Prostate gland (tissue), 2 donors: ENCODE measurements at regions not wholly inside any gene's neighbourhood (a gene's known extent, or its start where the extent isn't known, plus 50 kb on each side); places are given as distances from the start of the nearest gene placed in this dataset.
"Not testable (repeated sequence)": the region's sequence is repeated elsewhere in the genome, so short reads cannot be mapped to it uniquely, and the experiment has no call there.

Source experiments
- DNase-seq: peaks from one replicate; pipeline ENCODE4 v3.0.0-alpha.2; 2019; ENCODE audit warnings: low spot score
- H3K27ac ChIP-seq, 2 donors: fragments of 200-600 bp; sonication (generic); 2 replicates each; pipeline ENCODE4 v1.5.1; 2017 to 2019
- H3K27me3 ChIP-seq: fragments of 200-600 bp; sonication (generic); replicated peaks from 2 replicates; pipeline ENCODE4 v1.5.1; 2019; ENCODE audit not compliant: insufficient read depth
- H3K36me3 ChIP-seq, 2 donors: fragments of 200-600 bp; sonication (generic); 1 replicate in 1 of 2; 2 replicates in 1 of 2; pipeline versions ENCODE4 v1.5.1 to v1.8.1; 2017 to 2019
- H3K4me1 ChIP-seq: fragments of 200-600 bp; sonication (generic); replicated peaks from 2 replicates; pipeline ENCODE4 v1.5.1; 2019
- H3K4me3 ChIP-seq, 2 donors: fragments of 200-600 bp; sonication (generic); 2 replicates each; pipeline ENCODE4 v1.5.1; 2017 to 2019
- H3K9me3 ChIP-seq: fragments of 200-600 bp; sonication (generic); 2 replicates; pipeline ENCODE4 v1.5.1; 2017
- POLR2A ChIP-seq: fragments of 450-650 bp; IDR thresholded peaks from one replicate; pipeline ENCODE4 v1.6.1; 2016; ENCODE audit warnings: antibody characterized with exemption, mild to moderate bottlenecking
- POLR2AphosphoS5 ChIP-seq: sonication (generic); formaldehyde crosslinking; IDR thresholded peaks from one replicate; pipeline ENCODE4 v1.6.1; 2017; ENCODE audit warnings: antibody characterized with exemption
- WGBS: methylation state at CpG from one replicate; pipeline ENCODE4 v1.1.5; 2018; 5-methylcytosine and 5-hydroxymethylcytosine counted together
- intact Hi-C: fragments of 100-400 bp; cut with DNase I; formaldehyde crosslinking; loops from one replicate; pipeline ENCODE4 v1.14.2; 2022
- TF ChIP-seq, protein P1 (sequence below), 4 experiments: fragments of 200-600 bp in 2 of 4; fragments of 450-650 bp in 2 of 4; sonication (generic) in 2 of 4; IDR thresholded peaks; 1 replicate in 3 of 4; 2 replicates in 1 of 4; pipeline ENCODE4 v1.5.1; 2016 to 2019; ENCODE audit warnings: antibody characterized with exemption in 4 of 4, mild to moderate bottlenecking in 2 of 4, moderate library complexity in 2 of 4

DNA sequence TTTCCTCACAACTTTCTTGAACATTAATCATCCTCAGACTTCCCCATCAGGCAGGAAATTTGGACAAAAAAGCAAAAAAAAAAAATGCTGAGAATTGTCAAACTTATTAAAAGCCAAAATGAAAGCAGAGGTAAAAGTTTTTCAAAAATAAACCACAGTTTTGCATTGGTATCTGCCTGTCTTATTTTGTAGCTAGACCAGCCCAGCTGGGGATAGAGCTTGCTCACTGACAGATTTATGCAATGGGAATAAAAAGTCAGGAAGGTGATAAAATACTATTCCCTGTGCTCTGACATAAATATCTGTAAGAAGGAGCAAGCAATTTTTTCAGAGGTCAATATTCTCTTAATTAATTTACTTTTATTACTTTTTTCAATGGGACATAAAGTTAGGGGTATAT, 1006.7 kb upstream of the ALCAM start:
- Histone ChIP-seq H3K27ac (no peak overlapping the region), H3K9me3 (no peaks in the 10 kb centered on the region), H3K4me3 (no peak overlapping the region), H3K4me1 (no peaks in the 10 kb centered on the region), H3K27me3 (no peaks in the 10 kb centered on the region), H3K36me3 (no peaks in the 10 kb centered on the region)
- TF ChIP-seq, protein P1, sequence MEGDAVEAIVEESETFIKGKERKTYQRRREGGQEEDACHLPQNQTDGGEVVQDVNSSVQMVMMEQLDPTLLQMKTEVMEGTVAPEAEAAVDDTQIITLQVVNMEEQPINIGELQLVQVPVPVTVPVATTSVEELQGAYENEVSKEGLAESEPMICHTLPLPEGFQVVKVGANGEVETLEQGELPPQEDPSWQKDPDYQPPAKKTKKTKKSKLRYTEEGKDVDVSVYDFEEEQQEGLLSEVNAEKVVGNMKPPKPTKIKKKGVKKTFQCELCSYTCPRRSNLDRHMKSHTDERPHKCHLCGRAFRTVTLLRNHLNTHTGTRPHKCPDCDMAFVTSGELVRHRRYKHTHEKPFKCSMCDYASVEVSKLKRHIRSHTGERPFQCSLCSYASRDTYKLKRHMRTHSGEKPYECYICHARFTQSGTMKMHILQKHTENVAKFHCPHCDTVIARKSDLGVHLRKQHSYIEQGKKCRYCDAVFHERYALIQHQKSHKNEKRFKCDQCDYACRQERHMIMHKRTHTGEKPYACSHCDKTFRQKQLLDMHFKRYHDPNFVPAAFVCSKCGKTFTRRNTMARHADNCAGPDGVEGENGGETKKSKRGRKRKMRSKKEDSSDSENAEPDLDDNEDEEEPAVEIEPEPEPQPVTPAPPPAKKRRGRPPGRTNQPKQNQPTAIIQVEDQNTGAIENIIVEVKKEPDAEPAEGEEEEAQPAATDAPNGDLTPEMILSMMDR (IDR thresholded peaks at IDR 0.05) = no peak
- TF ChIP-seq POLR2AphosphoS5 (no peak), POLR2A (no peak)
- intact Hi-C loops = no loop called here
- DNase-seq = no peak

DNA sequence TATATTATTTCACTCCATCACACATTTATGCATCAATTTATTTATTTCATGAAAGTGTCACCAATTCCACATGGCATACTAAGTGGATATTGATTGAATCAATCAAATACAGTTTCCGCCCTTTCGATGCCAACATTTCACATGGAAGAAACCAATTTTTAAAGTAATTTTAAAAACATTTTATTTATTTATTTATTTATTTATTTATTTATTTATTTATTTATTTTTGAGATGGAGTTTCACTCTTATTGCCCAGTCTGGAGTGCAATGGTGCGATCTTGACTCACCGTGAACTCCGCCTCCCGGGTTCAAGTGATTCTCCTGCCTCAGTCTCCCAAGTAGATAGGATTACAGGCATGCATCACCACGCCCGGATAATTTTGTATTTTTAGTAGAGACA, 1005.0 kb upstream of the ALCAM start:
- H3K4me3 ChIP-seq, H3K36me3 ChIP-seq, H3K27me3 ChIP-seq, H3K4me1 ChIP-seq, DNase-seq, intact Hi-C loops, H3K27ac ChIP-seq, H3K9me3 ChIP-seq: not testable (repeated sequence)
- WGBS = over 99% methylated on average over 8 of the region's 8 CpGs

DNA sequence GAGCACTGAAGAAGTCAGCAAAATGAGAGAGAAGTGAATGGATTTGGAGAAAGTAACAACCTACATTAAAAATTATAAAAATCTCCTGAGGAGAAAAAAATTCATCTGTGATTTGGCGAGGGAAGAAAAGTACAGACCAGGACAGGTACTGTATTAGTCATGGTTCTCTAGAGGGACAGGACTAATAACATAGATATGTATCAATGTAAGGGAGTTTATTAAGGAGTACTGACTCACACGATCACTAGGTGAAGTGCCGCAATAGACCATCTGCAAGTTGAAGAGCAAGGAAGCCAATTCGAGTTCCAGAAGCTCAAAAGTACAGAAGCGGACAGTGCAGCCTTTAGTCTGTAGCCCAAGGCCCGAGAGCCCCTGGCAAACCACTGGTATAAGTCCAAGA, 1004.4 kb upstream of the ALCAM start:
- Histone ChIP-seq H3K27ac (no peak overlapping the region), H3K4me1 (no peaks in the 10 kb centered on the region), H3K4me3 (no peak overlapping the region), H3K9me3 (no peaks in the 10 kb centered on the region), H3K36me3 (no peaks in the 10 kb centered on the region), H3K27me3 (no peaks in the 10 kb centered on the region)
- TF ChIP-seq POLR2A (no peak), POLR2AphosphoS5 (no peak)
- TF ChIP-seq, protein P1 (IDR thresholded peaks at IDR 0.05) = no peak
- 91% methylated on average over 6 of the region's 6 CpGs for WGBS
- intact Hi-C loops = no loop called here
- no peak for DNase-seq

DNA sequence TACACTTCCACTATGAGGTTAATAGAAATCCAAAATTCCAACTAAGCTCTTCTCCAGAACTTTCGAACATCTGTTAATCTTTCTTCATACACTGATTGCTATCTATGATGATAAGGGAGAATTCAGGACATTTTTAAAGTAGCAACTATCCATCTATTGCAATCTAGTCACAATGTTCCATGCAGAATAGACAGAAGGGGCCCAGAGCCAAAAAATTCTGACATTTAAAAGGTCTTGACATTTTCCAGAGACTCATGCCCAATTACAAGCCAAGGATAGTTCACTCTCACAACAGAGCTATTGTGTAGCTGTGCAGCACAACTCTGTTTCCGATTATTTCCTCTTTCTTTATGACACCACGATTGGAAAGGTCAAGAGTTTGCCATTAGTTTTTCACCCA, 999.7 kb upstream of the ALCAM start:
- intact Hi-C loops = no loop called here
- DNase-seq = no peak
- Histone ChIP-seq H3K36me3 (no peaks in the 10 kb centered on the region), H3K4me1 (no peaks in the 10 kb centered on the region), H3K27me3 (no peaks in the 10 kb centered on the region), H3K9me3 (no peaks in the 10 kb centered on the region), H3K4me3 (no peak overlapping the region), H3K27ac (no peak overlapping the region)
- TF ChIP-seq POLR2A (no peak), POLR2AphosphoS5 (no peak)
- TF ChIP-seq, protein P1 (IDR thresholded peaks at IDR 0.05) = no peak
- WGBS = 40% methylated on average over 3 of the region's 3 CpGs

DNA sequence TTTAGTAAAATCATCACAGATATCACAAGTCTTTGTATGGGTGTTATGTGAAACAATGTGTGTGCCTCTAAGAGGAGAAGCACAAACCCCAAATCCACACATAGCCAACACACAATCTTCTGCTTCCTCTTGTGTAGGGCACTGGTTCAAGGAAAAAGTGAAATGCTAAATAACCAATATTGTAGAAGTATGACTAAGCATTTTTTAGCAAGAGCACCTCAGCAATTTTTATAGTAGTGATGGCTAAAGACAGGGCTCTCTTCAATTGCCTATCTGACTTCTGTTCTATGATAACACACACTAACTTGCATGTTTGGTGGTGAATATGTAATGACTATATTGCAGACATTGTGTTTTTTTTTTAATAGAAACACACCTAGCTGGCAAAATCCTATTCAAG, 997.9 kb upstream of the ALCAM start:
- Histone ChIP-seq H3K27me3 (no peaks in the 10 kb centered on the region), H3K4me1 (no peaks in the 10 kb centered on the region), H3K4me3 (no peak overlapping the region), H3K9me3 (no peaks in the 10 kb centered on the region), H3K27ac (no peak overlapping the region), H3K36me3 (no peaks in the 10 kb centered on the region)
- no peak for DNase-seq
- no peak for TF ChIP-seq POLR2AphosphoS5
- intact Hi-C loops = no loop called here

DNA sequence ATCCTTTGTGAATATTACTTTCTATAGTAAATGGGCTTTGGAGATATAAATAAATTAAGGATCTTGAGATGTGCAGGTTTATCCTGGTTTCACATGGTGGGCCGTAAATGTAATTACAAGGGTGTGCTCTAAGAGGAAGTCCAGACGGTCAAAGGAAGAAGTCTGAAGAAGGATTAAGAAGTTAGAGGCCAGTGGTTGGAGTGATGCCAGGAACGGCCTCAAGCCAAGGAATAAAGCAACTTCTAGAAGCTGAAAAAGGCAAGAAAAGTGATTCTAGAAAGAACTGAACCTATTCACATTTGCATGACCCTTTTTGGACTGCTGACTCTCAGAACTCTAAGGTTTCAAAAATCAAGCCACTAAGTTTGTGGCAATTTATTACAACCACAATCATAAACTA, 981.3 kb upstream of the ALCAM start:
- H3K27ac ChIP-seq = no peak overlapping the region
- H3K4me1 ChIP-seq = no peaks in the 10 kb centered on the region
- intact Hi-C loops = no loop called here
- H3K4me3 ChIP-seq = no peak overlapping the region
- no peak for DNase-seq
- no peaks in the 10 kb centered on the region for H3K27me3 ChIP-seq
- H3K36me3 ChIP-seq = no peaks in the 10 kb centered on the region
- TF ChIP-seq POLR2A (no peak), POLR2AphosphoS5 (no peak)
- TF ChIP-seq, protein P1 (IDR thresholded peaks at IDR 0.05) = no peak
- 64% methylated on average over 3 of the region's 3 CpGs for WGBS
- no peaks in the 10 kb centered on the region for H3K9me3 ChIP-seq
